Esophagus squamous epithelium (tissue), 4 donors: ENCODE measurements at regions not wholly inside any gene's neighbourhood (a gene's known extent, or its start where the extent isn't known, plus 50 kb on each side); places are given as distances from the start of the nearest gene placed in this dataset.

Experiments used
- CTCF ChIP-seq, 6 experiments: fragments of 450-650 bp in 4 of 6; fragments of 200-600 bp in 2 of 6; sonication (generic) in 2 of 6; IDR thresholded peaks; one replicate each; pipeline ENCODE4 v1.5.1; 2016 to 2019; ENCODE audit warnings: antibody characterized with exemption in 6 of 6, mild to moderate bottlenecking in 4 of 6, moderate library complexity in 4 of 6
- POLR2A ChIP-seq, 4 donors: fragments of 450-650 bp; IDR thresholded peaks; one replicate each; pipeline ENCODE4 v1.6.1; 2017; ENCODE audit warnings: antibody characterized with exemption in 4 of 4, mild to moderate bottlenecking in 4 of 4, moderate library complexity in 3 of 4

GRCh38 chr14:26926585-26926984, 328.8 kb upstream of the NOVA1 start:
- no peak for TF ChIP-seq CTCF (IDR thresholded peaks at IDR 0.05)
- no peak for TF ChIP-seq POLR2A (IDR thresholded peaks at IDR 0.05)
